ENCODE measurements at regions not wholly inside any gene's neighbourhood (a gene's known extent, or its start where the extent isn't known, plus 50 kb on each side); places are given as distances from the start of the nearest gene placed in this dataset.
"Not testable (repeated sequence)": the region's sequence is repeated elsewhere in the genome, so short reads cannot be mapped to it uniquely, and the experiment has no call there.

GRCh38 chr3:10625323-10625722, 119.9 kb upstream of the ATP2B2 start:
- no peak for DNase-seq (ENCODE audit: low read depth in 2 of 2)

- no peak for DNase-seq (ENCODE audit: low read depth in 2 of 2)
Observed at GRCh38 chr3:10627884-10628572, 122.6 kb upstream of the ATP2B2 start.

DNA sequence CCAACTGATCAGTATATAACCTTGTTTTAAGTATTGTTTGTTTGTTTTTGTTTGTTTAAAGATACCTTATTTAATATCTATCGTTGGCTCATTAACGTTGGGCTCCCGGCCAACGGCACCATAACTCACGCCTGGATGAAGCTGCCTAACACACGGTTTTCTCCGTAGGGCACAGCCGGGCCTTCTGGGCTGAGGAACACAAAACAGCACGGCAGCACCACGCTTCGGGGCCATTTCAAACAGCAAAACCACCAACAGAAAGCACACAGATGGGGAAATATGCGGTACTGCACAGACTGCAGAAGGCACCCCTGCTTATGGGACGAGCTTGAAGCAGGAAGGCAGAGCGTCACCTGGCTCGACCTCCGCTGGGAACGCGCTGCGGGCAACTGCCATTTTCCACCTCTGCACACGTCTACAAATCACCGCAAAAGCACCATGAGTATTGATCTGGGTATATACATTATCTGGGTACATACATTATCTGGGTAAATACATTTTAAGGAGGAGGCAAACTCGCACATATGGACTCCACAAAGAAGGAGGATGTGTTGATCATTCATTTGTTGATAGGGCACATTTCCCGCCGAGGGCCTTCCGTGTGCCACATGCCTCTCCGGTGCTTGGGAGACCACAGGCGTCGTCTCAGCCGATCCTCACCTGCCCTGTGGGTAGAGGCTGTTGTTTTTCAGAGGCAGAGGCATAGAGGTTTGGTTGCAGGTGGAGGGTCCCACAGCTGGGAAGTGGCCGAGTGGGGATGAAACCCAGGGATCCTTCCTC, 123.7 kb upstream of the ATP2B2 start:
- DNase-seq (ENCODE audit: low read depth in 2 of 2): no peak

GRCh38 chr3:10629671-10630040, 124.3 kb upstream of the ATP2B2 start:
- DNase-seq (ENCODE audit: low read depth in 2 of 2): no peak

GRCh38 chr3:10631224-10631623, 125.8 kb upstream of the ATP2B2 start:
- no peak for DNase-seq (ENCODE audit: low read depth in 2 of 2)

DNA sequence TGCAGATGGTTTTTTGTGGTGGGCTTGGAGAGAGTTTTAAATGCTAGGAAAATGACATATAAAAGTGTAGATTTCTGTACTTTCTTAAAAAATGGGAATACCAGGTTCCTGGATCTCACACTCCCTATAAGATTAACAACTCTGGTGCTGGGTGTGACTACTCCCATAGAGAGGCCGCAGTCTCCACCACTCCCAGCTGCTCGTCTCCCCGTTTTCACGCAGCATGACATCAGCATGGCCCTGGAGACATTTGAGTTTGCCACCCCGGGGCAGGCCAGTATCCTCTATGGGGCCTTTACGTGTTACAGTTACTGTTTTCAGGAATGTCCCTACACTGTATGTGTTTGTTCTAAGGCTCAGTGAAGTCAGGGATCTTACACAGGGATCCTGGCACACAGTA, 126.7 kb upstream of the ATP2B2 start:
- DNase-seq (ENCODE audit: low read depth in 2 of 2): no peak

DNA sequence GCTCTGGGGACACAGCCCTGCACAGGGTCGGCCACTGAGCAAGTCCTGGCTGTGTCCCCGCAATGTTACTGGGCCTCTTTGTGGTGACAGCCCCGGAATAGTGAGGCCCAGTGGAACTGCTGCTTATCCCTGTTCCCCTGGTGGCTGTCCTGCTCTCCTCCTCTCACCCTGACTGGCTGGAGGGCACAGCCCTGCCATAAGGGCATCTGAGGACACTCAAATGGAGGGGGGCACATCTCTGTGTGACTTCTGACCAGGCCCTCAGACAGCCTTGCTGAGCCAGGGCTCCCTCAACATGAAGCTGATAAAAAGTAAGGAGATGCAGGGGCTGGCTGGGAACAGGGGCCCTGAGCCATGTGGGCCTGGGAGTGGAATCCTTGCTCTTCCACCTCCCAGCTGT, 127.4 kb upstream of the ATP2B2 start:
- no peak for DNase-seq (ENCODE audit: low read depth in 2 of 2)

DNA sequence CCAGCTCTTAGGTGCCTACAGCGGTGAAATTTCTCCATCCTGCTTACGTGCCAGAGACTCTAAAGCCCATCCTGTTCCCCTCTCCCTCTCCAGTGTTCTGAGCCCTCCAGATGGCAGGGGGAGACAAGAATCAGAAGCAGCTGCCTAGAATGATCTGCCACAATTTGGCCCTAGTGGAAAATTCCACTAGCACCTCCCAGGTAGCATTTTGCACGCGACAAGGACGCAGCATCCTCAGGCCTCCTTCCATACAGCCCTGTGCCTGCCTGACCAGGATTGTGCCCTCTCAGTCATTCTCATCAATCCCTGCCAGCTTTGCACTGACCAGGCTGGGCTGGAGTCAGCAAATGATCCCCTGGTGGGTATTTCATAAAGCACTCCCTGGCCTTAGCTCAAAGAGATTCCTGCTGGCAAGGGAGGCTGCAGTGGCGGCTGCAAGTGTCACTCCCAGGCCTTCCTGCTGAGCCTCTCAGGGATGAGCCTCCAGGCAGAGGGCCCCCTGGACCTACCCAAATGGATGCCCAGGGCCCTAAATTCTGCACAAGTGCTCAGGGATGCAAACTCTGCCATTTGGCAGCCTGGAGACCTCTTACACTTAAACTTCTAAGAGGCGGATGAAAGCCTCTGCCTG, 130.2 kb upstream of the ATP2B2 start:
- DNase-seq (ENCODE audit: low read depth in 2 of 2): no peak

DNA sequence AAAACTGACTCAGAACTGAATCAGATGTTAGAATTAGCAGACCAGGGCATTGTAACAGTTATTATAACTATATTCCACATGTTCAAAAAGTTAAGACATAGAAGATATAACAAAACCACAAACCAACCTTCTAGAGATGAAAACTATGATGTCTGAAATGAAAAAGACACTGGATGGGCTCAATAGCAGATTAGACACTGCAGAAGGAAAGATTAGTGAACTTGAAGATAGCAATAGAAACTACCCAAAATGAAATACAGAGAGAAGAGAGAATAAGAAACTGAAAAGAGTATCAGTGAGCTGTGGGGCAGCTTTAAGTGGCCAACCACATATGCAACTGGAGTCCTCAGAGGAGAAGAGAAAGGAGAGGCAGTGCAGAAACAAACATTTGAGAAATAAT, 132.0 kb upstream of the ATP2B2 start:
- DNase-seq (ENCODE audit: low read depth in 2 of 2): no peak

- no peak for DNase-seq (ENCODE audit: low read depth in 2 of 2)
Observed at GRCh38 chr3:10638466-10638865, 133.1 kb upstream of the ATP2B2 start.

- no peak for DNase-seq (ENCODE audit: low read depth in 2 of 2)
Observed at GRCh38 chr3:10641760-10642159, 136.4 kb upstream of the ATP2B2 start.

GRCh38 chr3:10644189-10644588, 138.8 kb upstream of the ATP2B2 start:
- DNase-seq (ENCODE audit: low read depth in 2 of 2): no peak

DNA sequence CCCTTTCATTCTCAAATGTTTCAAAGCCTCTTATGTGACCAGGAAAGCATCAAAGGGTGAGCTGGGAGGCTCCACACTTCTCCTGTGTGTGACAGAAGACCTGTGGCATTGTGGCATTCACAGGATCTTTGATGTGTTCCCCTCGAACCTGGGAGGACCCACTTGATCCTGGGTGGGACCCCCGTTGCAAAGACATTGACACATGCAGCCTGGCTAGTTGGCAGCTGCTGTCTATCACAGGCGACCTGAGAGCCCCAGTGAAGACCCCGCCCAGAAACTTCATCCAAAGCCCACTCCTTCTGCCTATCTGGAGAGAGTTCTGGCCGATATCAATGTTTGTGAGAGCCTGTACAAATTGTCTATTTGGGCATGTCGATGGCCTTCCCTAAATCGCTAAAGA, 140.4 kb upstream of the ATP2B2 start:
- DNase-seq (ENCODE audit: low read depth in 2 of 2): no peak

DNA sequence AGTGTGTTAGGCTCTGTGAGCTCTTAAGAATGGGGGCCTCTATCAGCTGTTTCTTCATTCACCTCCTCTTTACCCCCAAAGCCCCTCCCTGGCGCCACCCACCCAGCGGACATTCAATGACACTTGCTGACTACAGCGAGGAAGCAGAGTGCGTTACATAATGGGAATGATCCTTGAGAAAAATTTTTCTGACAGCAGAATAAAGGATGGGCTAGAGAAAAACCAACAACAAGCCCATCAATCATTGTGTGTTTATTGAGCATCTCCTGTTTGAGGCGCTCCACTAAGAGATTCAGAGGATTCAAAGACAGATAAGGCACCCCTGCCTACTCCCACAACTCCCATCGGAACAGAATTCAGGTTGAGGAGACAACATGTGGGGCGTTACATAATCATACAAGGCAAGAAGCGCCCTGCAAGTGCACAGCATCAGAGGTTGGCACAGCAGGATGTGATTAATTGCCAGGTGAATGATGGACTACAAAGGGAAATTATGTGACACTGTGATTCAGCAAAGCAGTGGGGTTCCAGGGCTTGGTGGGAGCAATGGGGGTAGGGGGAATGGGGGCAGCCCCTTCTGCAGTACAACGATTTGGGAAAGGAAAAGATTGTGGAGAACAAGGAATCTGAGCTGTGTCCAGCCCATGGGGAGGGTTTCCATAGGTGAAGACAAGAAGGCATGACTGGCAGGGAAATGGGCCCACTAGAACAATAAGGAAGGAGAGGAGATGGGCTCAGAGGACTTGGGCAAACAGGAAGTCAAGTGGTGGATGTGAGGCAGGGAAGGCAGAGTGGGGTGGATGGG, 141.3 kb upstream of the ATP2B2 start:
- DNase-seq (ENCODE audit: low read depth in 2 of 2): no peak

DNA sequence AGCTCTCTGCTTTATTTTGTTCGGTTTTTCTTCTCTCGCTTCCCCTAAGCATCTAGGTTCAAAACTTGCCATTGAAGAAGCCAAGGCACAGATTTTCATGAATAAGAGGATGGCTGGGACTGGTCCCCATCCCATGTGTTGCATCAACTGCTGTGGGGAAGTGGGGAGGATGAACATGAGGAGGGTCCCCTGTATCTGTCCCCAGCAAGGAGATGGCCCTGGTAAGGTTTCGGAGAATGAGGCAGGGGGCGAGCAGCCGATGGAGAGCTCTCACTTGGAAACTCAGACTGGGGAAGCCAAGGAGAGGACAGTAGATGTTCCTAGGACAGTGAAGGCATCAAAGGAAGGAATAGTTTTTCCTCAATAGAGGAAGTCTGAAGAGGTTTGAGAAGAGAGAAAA, 142.0 kb upstream of the ATP2B2 start:
- DNase-seq (ENCODE audit: low read depth in 2 of 2): no peak

- peak in 1 of 2 donors; percentile 4 for DNase-seq (ENCODE audit: low read depth in 2 of 2)
Observed at GRCh38 chr3:10648181-10648580, 142.8 kb upstream of the ATP2B2 start.

DNA sequence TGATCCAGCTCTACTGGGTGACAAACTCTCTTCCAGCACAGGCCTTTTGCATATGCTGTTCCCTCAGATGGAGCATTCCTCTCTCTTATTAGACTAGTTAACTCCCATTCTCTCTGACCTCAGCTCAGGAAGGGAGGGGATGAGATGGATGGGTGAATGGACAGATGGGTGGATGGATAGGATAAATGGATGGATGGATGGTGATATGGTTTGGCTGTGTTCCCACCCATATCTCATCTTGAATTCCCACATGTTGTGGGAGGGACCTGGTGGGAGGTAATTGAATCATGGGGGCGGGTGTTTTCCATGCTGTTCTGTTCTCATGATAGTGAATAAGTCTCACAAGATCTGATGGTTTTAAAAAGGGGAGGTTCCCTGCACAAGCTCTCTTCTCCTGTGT, 144.1 kb upstream of the ATP2B2 start:
- DNase-seq (ENCODE audit: low read depth in 2 of 2): not testable (repeated sequence)

DNA sequence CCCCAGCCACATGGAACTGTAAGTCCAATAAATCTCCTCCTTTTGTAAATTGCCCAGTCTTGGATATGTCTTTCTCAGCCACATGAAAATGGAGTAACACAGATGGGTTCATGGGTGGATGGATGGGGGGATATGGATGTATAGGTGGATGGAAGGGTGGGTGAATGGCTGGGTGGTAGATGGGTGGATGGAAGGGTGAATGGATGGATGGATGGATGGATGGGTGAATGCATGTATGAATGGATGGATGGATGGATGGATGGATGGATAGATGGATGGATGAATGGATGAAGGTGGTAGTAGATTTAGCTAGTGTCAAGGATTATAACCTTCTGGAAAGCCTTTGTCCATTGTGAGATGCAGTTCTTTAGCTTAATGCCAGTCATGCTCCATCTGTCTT, 146.1 kb upstream of the ATP2B2 start:
- DNase-seq (ENCODE audit: low read depth in 2 of 2): no peak

DNA sequence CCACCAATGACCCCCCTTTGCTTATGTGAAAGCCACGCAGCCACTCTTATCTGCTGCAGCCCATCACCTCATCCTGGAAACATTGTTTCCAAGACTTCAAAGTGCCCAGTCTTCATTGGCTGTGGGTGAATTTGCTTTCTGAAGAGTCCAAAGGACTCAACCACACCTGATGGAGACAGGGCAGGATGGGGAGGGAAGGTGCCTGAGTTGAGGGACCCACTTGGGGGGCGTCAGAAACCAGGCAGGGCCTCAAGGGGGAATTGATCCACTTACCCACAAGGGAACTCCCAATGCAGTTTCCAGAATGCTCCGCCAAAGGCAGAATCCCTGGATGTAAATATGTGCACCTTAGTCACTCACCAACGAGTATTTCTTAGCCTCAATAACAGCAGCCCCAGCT, 147.9 kb upstream of the ATP2B2 start:
- DNase-seq (ENCODE audit: low read depth in 2 of 2): no peak

DNA sequence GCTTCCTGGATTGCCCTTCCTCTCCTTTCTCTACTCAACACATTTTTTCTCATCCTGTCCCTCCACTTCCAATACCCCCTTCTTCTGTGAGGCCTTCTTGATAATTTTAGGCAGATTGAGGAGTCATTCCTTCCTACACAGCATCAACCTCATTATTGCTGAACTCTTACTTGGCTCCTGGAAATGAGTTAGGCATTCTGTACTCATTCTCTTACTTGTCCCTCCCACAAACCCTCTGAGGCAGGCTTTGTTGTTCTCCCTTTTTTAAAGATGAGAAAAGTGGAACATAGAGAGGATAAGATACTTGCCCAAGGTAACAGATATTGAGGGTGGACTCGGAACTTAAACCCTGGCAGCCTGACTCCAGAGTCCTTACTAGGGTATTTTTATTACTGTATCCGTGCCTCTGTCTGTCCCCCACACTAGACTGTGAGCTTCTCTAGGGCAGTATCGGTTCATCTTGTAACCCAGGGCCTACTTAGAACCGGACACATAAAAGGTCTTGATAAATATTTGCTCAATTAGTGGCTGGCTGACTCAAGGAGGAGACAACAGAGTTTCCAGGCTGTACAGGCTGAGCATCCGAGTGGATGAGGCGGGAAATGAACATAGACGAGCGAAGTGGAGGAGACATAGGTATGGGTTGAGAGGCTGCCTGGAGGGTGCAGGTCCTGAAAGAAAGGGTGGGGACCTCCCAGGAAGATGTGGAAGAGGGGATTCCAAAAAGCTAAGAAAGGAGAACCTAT, 148.7 kb upstream of the ATP2B2 start:
- DNase-seq (ENCODE audit: low read depth in 2 of 2): no peak

DNA sequence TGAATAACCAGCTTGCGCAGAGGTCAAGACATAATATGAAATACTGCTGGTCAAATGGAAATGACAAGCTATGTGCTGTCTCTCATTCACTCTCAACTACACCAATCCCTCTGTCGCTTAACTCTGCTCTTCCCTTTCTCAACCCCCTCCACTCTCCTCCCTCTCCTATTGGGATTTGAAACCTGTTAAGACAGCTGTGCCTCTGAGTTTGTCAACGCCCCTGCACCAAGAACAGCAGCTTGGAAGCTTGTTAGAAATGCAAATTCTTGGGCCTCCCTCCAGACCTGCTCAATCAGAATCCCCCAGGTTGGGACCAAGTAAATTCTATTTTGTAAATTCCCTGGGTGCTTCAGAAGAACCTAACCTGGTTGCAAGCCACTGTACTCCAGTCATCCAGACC, 149.7 kb upstream of the ATP2B2 start:
- DNase-seq (ENCODE audit: low read depth in 2 of 2): no peak

All from lung microvascular endothelial cell (primary cell).